Esophagus squamous epithelium (tissue), 4 donors: ENCODE measurements at regions not wholly inside any gene's neighbourhood (a gene's known extent, or its start where the extent isn't known, plus 50 kb on each side); places are given as distances from the start of the nearest gene placed in this dataset.

Experiments
- POLR2A ChIP-seq, 4 donors: fragments of 450-650 bp; IDR thresholded peaks; one replicate each; pipeline ENCODE4 v1.6.1; 2017; ENCODE audit warnings: antibody characterized with exemption in 4 of 4, mild to moderate bottlenecking in 4 of 4, moderate library complexity in 3 of 4
- TF ChIP-seq, protein P1 (sequence below), 6 experiments: fragments of 450-650 bp in 4 of 6; fragments of 200-600 bp in 2 of 6; sonication (generic) in 2 of 6; IDR thresholded peaks; one replicate each; pipeline ENCODE4 v1.5.1; 2016 to 2019; ENCODE audit warnings: antibody characterized with exemption in 6 of 6, mild to moderate bottlenecking in 4 of 6, moderate library complexity in 4 of 6

DNA sequence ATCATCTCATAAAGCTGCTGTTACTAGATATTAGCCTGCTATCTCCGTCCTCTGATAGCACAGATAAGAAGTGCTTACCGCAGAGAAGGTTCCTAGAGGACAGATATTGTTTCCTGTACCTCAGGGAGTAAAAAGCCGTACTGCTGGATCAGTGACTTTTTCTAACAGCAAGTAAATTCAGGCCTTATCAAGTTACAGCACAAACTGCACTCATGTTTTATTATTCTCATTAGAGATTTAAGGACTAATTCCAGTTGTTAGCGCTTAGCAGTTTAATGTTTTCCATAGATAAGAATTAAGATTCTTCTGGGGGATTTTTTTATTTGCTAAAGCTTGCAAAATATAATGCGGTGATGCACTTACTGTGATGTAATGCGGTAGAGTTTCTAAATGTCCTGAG lies 119.0 kb upstream of the OBI1 start:
- TF ChIP-seq, protein P1, sequence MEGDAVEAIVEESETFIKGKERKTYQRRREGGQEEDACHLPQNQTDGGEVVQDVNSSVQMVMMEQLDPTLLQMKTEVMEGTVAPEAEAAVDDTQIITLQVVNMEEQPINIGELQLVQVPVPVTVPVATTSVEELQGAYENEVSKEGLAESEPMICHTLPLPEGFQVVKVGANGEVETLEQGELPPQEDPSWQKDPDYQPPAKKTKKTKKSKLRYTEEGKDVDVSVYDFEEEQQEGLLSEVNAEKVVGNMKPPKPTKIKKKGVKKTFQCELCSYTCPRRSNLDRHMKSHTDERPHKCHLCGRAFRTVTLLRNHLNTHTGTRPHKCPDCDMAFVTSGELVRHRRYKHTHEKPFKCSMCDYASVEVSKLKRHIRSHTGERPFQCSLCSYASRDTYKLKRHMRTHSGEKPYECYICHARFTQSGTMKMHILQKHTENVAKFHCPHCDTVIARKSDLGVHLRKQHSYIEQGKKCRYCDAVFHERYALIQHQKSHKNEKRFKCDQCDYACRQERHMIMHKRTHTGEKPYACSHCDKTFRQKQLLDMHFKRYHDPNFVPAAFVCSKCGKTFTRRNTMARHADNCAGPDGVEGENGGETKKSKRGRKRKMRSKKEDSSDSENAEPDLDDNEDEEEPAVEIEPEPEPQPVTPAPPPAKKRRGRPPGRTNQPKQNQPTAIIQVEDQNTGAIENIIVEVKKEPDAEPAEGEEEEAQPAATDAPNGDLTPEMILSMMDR (IDR thresholded peaks at IDR 0.05) = no peak
- no peak for TF ChIP-seq POLR2A (IDR thresholded peaks at IDR 0.05)
